WTC11 (cell line): ENCODE measurements at regions not wholly inside any gene's neighbourhood (a gene's known extent, or its start where the extent isn't known, plus 50 kb on each side); places are given as distances from the start of the nearest gene placed in this dataset.
A peak's percentile ranks its signal among the peaks of the same experiment; 100 is the strongest.

ENCODE experiments used
- ATAC-seq: fragments of 200-7000 bp; cut with Tn5 transposase; 2 replicates; pipeline ENCODE4 v1.10.0; 2021; ENCODE audit warnings: mild to moderate bottlenecking, moderate library complexity
- CTCF ChIA-PET: fragments of 300-600 bp; sonication (Branson Sonifier 250); formaldehyde crosslinking; loops from one replicate; lab custom pipeline; 2021; ENCODE audit warnings: antibody characterized with exemption; lab: Charles Lee
- POLR2A ChIA-PET: fragments of 350-600 bp; sonication (Branson Sonifier 250); formaldehyde crosslinking; loops from one replicate; lab custom pipeline; 2021; ENCODE audit warnings: antibody characterized with exemption; lab: Charles Lee
- DNase-seq: peaks from one replicate; pipeline ENCODE4 v3.0.0; 2021; ENCODE audit warnings: low spot score
- H3K27ac Mint-ChIP-seq: 2 replicates; pipeline ENCODE4 v1.8.0; 2021; ENCODE audit warnings: mixed read lengths
- H3K27me3 Mint-ChIP-seq: 2 replicates; pipeline ENCODE4 v1.8.0; 2021; ENCODE audit warnings: low read depth, mild to moderate bottlenecking, moderate library complexity, mixed read lengths
- H3K36me3 Mint-ChIP-seq: 2 replicates; pipeline ENCODE4 v1.8.0; 2021; ENCODE audit warnings: mixed read lengths
- H3K4me1 Mint-ChIP-seq: 2 replicates; pipeline ENCODE4 v1.8.0; 2022; ENCODE audit warnings: mixed read lengths
- H3K4me3 Mint-ChIP-seq: 2 replicates; pipeline ENCODE4 v1.8.0; 2021; ENCODE audit warnings: mild to moderate bottlenecking, moderate library complexity, mixed read lengths
- H3K9me3 Mint-ChIP-seq: 2 replicates; pipeline ENCODE4 v1.8.0; 2021; ENCODE audit warnings: mixed read lengths
- AFF4 ChIP-seq: sonication (generic); formaldehyde crosslinking; IDR thresholded peaks from 2 replicates; pipeline ENCODE4 v1.8.1; 2023; ENCODE audit warnings: mild to moderate bottlenecking, missing genetic modification reagents, borderline replicate concordance
- CDX4 ChIP-seq: fragments of 250-450 bp; sonication (Bioruptor Pico); IDR thresholded peaks from 2 replicates; pipeline ENCODE4 v1.9.0; 2021; ENCODE audit warnings: moderate library complexity, mild to moderate bottlenecking, inconsistent platforms, borderline replicate concordance
- E2F5 ChIP-seq: sonication (generic); formaldehyde crosslinking; IDR thresholded peaks from 2 replicates; pipeline ENCODE4 v1.8.1; 2022; ENCODE audit warnings: mild to moderate bottlenecking, moderate library complexity, missing genetic modification reagents
- ETV6 ChIP-seq: sonication (generic); formaldehyde crosslinking; IDR thresholded peaks from 2 replicates; pipeline ENCODE4 v1.8.1; 2022; ENCODE audit warnings: mild to moderate bottlenecking, missing genetic modification reagents
- GTF2I ChIP-seq: fragments of 250-450 bp; sonication (Bioruptor Pico); conservative IDR thresholded peaks from 2 replicates; pipeline ENCODE4 v1.4.0; 2021; ENCODE audit warnings: mild to moderate bottlenecking
- MLX ChIP-seq: sonication (generic); formaldehyde crosslinking; IDR thresholded peaks from 2 replicates; pipeline ENCODE4 v1.8.1; 2023; ENCODE audit warnings: mild to moderate bottlenecking, missing genetic modification reagents, moderate library complexity
- SMAD3 ChIP-seq: sonication (generic); formaldehyde crosslinking; IDR thresholded peaks from 2 replicates; pipeline ENCODE4 v1.8.0; 2022; ENCODE audit warnings: missing genetic modification reagents, mild to moderate bottlenecking, borderline replicate concordance
- ZNF317 ChIP-seq: sonication (generic); formaldehyde crosslinking; IDR thresholded peaks from 2 replicates; pipeline ENCODE4 v1.8.1; 2023; ENCODE audit warnings: low read depth, mild to moderate bottlenecking, moderate library complexity, missing genetic modification reagents, borderline replicate concordance
- ZNF423 ChIP-seq: fragments of 250-450 bp; sonication (Bioruptor Pico); IDR thresholded peaks from 2 replicates; pipeline ENCODE4 v2.1.2; 2022; ENCODE audit warnings: mild to moderate bottlenecking, moderate library complexity
- ZNF512 ChIP-seq: sonication (generic); formaldehyde crosslinking; IDR thresholded peaks from 2 replicates; pipeline ENCODE4 v1.8.1; 2022; ENCODE audit warnings: missing genetic modification reagents, borderline replicate concordance
- ZNF532 ChIP-seq: fragments of 250-450 bp; sonication (Bioruptor Pico); IDR thresholded peaks from 2 replicates; pipeline ENCODE4 v1.9.0; 2021; ENCODE audit warnings: mild to moderate bottlenecking, borderline replicate concordance

GRCh38 chr22:48051796-48052620 lies 1289.6 kb downstream of the TBC1D22A start (continued):
- TF ChIP-seq ZNF532 (no peak), ZNF317 (CRISPR knock-in tag) (no peak), ZNF512 (CRISPR knock-in tag) (no peak), MLX (no peak)

GRCh38 chr22:48050836-48051235 lies 1288.4 kb downstream of the TBC1D22A start:
- no peaks in the 10 kb centered on the region; the same call in 1 of the 2 replicates for H3K27me3 Mint-ChIP-seq
- ATAC-seq (no peak), DNase-seq (no peak)
- TF ChIP-seq GTF2I (CRISPR knock-in tag) (no peak), CDX4 (no peak), E2F5 (CRISPR knock-in tag) (no peak), SMAD3 (CRISPR knock-in tag) (no peak), AFF4 (CRISPR knock-in tag) (no peak), ETV6 (CRISPR knock-in tag) (no peak), ZNF423 (CRISPR knock-in tag) (0 out of 2 replicates have a peak, but pooled peaks have one; percentile 8)
- no peaks in the 10 kb centered on the region for H3K9me3 Mint-ChIP-seq
- CTCF ChIA-PET, result no interaction called here
- H3K4me1 Mint-ChIP-seq, result no peaks in the 10 kb centered on the region
- no peak overlapping the region for H3K4me3 Mint-ChIP-seq
- no peaks in the 10 kb centered on the region for H3K36me3 Mint-ChIP-seq
- no peak overlapping the region for H3K27ac Mint-ChIP-seq
- POLR2A ChIA-PET, result no interaction called here
